Activated T-cell treated with anti-CD3 and anti-CD28 coated beads, Interleukin-2, amount 50 U/mL, for 48 hours (primary cell): ENCODE measurements at regions not wholly inside any gene's neighbourhood (a gene's known extent, or its start where the extent isn't known, plus 50 kb on each side); places are given as distances from the start of the nearest gene placed in this dataset.
"Not testable (repeated sequence)": the region's sequence is repeated elsewhere in the genome, so short reads cannot be mapped to it uniquely, and the experiment has no call there.

Experiments used
- DNase-seq, 2 experiments: peaks; one replicate each; pipeline ENCODE4 v3.0.0-alpha.2; 2020

DNA sequence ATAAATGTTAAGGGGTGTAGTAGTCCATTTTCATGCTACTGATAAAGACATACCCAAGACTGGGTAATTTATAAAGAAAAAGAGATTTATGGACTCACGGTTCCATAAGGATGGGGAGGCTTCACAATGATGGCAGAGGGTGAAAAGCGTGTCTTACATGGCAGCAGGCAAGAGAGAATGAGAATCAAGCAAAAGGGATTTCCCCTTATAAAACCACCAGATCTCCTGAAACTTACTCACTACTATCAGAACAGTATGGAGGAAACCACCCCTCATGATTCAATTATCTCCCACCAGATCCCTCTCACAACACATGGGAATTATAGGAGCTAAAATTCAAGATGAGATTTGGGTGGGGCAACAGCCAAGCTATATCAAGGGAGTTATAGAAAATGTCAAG lies 329.2 kb downstream of the DTHD1 start:
- no peak for DNase-seq

- not testable (repeated sequence) for DNase-seq
Measured at GRCh38 chr4:36613142-36613541, 331.7 kb downstream of the DTHD1 start.

- DNase-seq = no peak
Measured at GRCh38 chr4:36614011-36614410, 332.6 kb downstream of the DTHD1 start.

- DNase-seq = no peak
Measured at GRCh38 chr4:36618102-36618501, 336.7 kb downstream of the DTHD1 start.

DNA sequence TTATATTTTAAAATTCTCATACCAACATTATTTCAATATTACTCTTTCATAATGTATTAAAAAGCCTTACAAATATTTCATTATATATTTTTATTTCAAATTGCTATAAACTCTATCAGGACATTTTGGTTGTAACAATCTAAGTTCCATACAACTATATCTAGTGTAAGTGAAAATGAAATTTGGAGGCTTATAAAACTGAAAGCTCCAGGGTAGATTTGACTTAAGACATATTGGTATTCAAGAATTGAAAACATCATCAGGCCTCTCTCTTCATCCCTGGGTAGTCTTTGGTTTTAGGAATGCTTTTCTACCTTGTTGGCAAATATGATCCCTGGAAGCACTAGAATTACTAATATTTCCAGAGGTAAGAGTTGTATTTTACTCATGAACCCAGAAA lies 342.6 kb downstream of the DTHD1 start:
- DNase-seq = no peak

DNA sequence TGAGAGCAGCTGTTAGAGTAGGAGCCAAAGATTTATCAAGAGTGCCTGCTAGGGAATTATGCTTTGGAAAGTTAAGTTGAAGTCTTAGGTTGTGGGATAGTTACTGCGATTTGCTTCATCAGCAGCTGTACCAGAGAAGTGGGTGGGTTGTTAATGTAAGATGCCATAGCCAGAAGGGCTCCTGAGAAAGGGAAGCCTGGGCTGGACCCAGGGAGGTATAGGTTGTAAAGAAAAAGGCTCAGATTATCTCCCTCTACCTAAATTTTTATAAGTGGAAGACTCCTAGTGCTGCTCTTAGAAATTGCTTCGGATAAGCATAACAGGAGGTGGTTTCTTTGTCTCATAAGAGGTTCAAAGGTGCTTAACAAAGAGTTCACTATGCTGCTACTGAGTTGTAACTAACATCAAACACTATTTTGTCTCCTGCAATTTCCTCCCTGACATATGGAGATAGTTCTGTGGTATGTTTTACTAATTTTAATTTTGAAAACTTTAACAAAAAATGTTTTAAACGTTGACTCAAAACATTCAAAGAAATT lies 356.9 kb downstream of the DTHD1 start:
- no peak for DNase-seq

- no peak for DNase-seq
Measured at GRCh38 chr4:36640876-36641275, 359.5 kb downstream of the DTHD1 start.

DNA sequence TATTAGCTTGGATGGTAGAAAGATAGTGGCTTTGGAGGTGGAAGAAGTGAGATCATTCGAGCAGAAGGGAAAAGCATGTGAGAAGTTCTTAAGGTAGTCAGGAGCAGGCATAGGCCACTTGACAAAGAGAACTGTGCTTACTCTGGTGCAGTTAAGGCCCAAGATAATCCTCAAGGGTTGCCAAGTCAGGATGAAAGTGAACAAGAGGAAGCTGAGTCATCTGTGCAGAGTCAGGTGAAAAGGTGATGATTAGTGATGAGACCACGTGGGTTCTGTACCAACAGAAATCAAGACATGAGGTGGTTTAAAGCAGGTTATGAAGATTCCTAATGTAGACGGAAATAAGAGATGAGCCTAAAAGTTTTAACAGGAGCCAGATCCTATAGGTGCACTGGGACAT lies 369.8 kb downstream of the DTHD1 start:
- DNase-seq = no peak

GRCh38 chr4:36652857-36653256 lies 371.4 kb downstream of the DTHD1 start:
- no peak for DNase-seq

- no peak for DNase-seq
Measured at GRCh38 chr4:36665985-36666527, 384.6 kb downstream of the DTHD1 start.

DNA sequence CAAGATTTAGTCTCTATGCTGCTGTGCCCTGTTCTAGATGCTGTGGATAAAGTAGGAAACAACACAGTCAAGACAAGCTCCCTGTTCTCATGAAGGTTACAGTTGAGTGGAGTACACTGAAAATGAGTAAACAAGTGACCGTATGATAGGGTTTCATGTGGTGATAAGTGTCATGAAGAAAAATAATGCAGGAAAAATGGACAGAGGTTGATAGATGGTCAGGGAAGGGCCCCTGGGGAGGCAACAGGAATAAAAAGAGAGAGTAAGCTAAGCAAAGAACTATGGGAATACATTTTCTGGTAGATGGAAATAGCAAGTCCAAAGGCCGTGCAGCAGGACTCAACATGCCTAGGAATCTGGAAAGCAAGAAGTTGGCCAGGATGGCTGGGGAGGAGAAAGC lies 394.0 kb downstream of the DTHD1 start:
- DNase-seq = no peak

GRCh38 chr4:36676139-36677050 lies 395.0 kb downstream of the DTHD1 start:
- DNase-seq = no peak

DNA sequence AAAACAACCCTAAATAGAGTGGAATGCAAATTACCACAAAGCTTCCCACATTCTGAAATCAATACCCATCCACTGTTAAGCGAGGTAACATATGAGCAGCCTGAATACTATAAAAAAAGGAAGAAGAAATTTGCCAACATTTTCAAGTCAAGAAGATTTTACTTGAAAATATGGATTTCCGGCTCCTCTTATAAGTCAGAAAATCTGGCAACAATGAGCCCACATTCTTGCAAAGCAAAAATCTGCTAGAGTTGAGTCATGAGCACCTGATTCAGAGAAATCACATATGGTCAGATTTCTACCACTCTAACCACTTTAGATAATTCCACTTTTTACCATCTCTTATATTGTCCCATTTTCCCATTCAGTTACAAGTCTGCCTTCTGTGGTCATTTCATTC lies 395.7 kb downstream of the DTHD1 start:
- no peak for DNase-seq

DNA sequence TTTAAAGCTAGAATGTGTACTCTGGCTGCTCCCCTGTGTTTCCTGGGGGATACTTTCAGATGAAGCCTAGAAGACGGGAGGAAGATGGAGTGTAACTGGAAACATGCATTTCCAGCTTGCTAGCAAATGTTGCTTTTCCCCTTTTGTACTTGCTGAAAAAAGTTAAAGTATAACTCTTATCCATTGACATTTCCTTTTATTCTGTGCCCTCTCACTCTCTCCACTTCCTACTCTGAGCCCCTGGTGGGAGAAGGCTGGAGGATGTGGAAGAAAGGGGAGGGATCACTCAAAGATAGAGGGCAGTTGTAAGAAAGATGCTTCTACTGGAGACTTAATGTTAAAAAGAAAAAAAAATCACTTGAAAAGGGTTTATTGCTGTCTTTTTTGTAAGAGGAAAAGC lies 396.5 kb downstream of the DTHD1 start:
- no peak for DNase-seq

DNA sequence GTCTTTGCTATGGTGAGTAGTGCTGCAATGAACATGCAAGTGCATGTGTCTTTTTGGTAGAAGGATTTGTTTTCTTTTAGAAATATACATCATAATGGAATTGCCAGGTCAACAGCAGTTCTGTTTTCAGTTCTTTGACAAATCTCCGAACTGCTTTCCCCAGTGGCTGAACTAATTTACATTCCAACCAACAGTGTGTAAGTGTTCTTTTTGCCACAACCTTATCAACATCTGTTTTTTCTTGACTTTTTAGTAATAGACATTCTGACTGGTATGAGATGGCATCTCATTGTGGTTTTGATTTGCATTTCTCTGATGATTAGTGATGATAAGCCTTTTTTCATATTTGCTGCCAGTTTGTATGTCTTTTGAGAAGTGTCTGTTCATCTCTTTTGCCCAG lies 406.3 kb downstream of the DTHD1 start:
- no peak for DNase-seq

DNA sequence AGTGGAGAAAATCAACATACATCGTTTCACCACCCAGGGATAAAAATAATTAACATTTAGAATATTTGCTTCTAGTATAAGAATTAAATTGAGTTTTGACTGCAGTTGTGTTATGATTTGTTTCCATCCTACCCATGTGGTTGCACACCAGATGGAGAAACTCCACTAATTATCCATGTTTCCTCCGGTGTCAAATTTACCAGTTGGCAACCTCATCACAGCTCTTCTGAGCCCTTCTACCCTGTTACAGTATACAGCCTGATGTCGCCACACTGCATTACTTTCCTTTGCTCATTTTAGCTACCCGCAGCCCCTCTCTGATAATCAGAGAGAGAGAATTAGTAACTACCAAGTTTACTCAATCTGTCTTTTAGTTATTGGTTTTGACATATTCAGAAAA lies 411.2 kb downstream of the DTHD1 start:
- no peak for DNase-seq

DNA sequence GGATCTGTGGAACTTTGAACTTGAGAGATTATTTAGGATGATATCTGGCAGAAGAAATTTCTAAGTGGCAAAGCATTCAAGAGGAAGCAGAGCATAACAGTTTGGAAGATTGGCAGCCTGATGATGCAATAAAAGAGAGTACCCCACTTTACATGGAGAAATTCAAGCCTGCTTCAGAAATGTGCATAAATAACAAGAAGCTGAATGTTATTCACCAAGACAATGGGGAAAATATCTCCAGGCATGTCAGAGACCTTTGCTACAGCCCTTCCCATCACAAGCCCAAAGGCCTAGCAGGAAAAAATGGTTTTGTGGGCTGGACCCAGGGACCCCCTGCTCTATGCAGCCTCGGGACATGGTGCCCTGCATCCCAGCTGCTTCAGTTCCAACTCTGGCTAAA lies 420.8 kb downstream of the DTHD1 start:
- DNase-seq = no peak

DNA sequence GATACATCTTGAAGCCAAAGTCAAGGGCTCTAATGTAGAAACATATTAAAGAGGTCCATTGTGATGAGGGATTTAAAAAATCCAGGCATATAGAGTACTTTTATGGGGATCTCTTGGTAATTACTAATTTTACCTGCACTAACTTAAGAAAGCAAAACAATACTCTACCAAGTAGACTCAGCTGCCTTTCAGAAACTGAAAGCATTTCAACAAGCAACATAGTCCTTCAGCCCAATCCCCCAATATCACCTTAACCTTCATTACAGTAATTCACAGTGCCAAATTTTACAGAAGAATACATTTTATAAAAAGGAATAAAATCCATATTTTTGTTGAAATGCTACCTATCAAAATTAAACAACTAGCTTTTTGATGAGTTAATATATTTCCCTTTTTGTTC lies 422.9 kb downstream of the DTHD1 start:
- DNase-seq = no peak

- no peak for DNase-seq
Measured at GRCh38 chr4:36709991-36710390, 428.6 kb downstream of the DTHD1 start.

DNA sequence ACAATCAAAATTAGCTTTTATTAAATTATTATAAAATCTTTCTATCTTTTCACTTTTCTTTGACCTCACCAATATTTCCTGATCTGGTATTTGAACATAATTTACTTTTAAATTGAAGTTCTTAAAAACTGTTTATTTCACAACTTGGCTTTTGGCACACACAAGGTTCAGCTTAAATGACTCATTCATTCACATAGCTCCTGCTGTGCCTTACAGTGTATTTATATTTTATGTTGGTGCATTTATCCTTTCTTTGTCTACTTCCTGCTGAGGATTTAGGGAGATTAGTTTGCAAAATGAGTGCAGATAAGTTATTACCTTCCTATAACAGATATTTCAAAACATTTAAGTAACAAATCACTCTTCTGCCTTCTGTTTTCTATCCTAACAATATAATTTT lies 430.6 kb downstream of the DTHD1 start:
- no peak for DNase-seq

DNA sequence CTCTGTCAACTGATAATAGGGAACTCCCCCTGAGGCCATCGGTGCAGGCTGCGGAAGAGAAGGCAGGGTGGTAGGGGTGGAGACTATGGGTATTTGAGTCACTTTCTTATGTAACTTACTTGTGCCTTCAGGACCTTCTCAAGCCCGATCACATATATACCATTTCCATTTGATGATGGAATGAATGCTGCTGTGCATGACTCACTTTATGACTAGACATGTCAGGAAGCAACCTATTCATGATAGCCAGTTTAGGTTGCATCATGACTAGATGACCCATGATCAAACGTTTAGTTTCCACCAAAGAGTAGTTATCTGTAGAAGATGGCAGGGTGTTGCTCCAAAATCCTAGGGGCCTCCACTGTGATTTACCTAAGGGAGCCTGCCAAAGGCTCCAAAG lies 435.5 kb downstream of the DTHD1 start:
- no peak for DNase-seq

DNA sequence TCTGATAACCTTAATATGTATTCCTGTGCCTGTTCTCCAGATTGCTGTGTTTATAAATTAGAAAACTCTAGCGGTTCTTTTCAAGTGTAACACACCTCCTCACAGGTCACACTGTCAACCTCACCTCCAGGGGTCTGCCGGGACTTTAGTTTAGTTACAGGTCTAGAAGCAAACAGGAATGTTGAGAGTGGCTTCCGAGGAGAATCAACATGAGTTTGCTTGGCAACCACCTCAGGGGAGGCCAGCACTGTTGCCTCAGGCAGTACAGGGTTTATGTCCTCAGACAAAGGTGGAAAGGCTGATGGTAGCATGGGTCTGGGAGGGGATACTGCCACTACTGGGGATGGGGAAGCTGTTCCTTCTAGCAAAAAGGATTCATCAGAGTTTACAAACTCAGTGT lies 438.0 kb downstream of the DTHD1 start:
- no peak for DNase-seq

DNA sequence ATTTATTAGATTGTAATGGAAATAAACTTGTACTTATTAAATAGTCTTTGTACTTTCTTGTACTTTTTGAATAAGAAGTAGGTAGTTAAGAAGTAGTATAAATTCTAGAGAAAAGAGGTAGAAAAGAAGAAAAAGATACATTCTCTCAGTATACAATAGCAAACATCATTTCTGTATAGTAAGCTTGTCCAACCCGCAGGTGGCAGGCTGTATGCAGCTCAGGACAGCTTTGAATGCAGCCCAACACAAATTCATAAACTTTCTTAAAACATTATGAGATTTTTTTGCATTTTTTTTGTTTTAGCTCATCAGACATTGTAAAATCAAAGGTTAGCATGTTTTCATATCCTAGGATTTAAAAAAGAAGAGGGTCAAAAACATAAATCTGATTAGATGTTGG lies 441.6 kb downstream of the DTHD1 start:
- no peak for DNase-seq

DNA sequence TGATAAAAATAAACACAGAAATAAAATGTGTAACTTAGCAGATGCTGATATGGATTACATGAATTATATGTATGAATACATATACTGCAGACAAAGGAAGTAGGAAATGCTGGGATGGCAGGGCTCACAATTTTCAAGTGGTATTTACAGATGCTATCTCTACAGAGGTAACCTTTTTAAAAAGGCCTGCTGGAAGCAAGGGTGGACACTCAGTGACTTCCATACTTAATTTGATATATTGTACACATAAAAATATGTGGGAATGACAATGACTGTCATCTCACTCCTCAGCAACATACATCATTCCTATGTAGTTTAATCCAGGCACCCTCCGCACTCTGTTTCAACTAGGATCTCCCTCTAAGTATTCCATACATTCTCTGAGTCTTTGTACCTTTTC lies 452.9 kb downstream of the DTHD1 start:
- no peak for DNase-seq

- no peak for DNase-seq
Measured at GRCh38 chr4:36737691-36738090, 456.3 kb downstream of the DTHD1 start.
